ENCODE measurements at regions not wholly inside any gene's neighbourhood (a gene's known extent, or its start where the extent isn't known, plus 50 kb on each side); places are given as distances from the start of the nearest gene placed in this dataset.

DNA sequence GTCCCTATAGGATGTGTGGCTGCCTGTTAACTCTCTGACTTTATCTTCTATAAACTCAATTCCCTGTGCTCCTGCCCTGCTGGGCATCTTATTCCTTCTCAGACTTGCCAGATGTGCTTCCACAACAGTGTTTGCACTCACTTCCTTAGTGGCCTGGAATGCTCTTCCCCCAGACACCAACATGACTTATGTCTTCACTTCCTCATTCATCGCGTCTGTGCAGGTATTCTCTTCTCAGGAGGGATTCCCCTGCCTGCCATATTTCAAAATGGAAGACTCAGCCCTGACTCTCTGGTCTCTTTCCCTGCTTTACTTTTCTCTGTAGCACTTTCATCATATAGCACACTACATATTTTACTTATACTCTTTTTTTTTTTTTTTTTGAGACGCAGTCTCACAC, 344.0 kb downstream of the CENPC start:
- Histone ChIP-seq H3K27me3 (no peaks in the 10 kb centered on the region), H3K4me1 (no peaks in the 10 kb centered on the region), H3K27ac (replicated peaks in 1 of 4) (no peak overlapping the region), H3K36me3 (no peaks in the 10 kb centered on the region), H3K9me3 (no peaks in the 10 kb centered on the region), H3K4me3 (no peak overlapping the region)
- intact Hi-C loops (cut with DNase I), result no loop called here
- WGBS, result 72% methylated on average over 3 of the region's 3 CpGs
- DNase-seq (ENCODE audit: extremely low spot score), result no peak
- TF ChIP-seq EP300 (IDR thresholded peaks at IDR 0.05) (no peak), POLR2A (IDR thresholded peaks at IDR 0.05; ENCODE audit: low read depth) (no peak), POLR2AphosphoS5 (IDR thresholded peaks at IDR 0.05) (no peak)
- TF ChIP-seq, protein P1, sequence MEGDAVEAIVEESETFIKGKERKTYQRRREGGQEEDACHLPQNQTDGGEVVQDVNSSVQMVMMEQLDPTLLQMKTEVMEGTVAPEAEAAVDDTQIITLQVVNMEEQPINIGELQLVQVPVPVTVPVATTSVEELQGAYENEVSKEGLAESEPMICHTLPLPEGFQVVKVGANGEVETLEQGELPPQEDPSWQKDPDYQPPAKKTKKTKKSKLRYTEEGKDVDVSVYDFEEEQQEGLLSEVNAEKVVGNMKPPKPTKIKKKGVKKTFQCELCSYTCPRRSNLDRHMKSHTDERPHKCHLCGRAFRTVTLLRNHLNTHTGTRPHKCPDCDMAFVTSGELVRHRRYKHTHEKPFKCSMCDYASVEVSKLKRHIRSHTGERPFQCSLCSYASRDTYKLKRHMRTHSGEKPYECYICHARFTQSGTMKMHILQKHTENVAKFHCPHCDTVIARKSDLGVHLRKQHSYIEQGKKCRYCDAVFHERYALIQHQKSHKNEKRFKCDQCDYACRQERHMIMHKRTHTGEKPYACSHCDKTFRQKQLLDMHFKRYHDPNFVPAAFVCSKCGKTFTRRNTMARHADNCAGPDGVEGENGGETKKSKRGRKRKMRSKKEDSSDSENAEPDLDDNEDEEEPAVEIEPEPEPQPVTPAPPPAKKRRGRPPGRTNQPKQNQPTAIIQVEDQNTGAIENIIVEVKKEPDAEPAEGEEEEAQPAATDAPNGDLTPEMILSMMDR (IDR thresholded peaks at IDR 0.05), result no peak

GRCh38 chr4:67198727-67199126, 346.6 kb downstream of the CENPC start:
- Histone ChIP-seq H3K4me1 (no peaks in the 10 kb centered on the region), H3K9me3 (no peaks in the 10 kb centered on the region), H3K27me3 (no peaks in the 10 kb centered on the region), H3K4me3 (no peak overlapping the region), H3K36me3 (no peaks in the 10 kb centered on the region), H3K27ac (replicated peaks in 1 of 4) (no peak overlapping the region)
- TF ChIP-seq POLR2AphosphoS5 (IDR thresholded peaks at IDR 0.05) (no peak), EP300 (IDR thresholded peaks at IDR 0.05) (no peak), POLR2A (IDR thresholded peaks at IDR 0.05; ENCODE audit: low read depth) (no peak)
- TF ChIP-seq, protein P1 (IDR thresholded peaks at IDR 0.05), result no peak
- intact Hi-C loops (cut with DNase I), result no loop called here
- WGBS, result 31% methylated on average over 2 of the region's 2 CpGs
- DNase-seq (ENCODE audit: extremely low spot score), result no peak

DNA sequence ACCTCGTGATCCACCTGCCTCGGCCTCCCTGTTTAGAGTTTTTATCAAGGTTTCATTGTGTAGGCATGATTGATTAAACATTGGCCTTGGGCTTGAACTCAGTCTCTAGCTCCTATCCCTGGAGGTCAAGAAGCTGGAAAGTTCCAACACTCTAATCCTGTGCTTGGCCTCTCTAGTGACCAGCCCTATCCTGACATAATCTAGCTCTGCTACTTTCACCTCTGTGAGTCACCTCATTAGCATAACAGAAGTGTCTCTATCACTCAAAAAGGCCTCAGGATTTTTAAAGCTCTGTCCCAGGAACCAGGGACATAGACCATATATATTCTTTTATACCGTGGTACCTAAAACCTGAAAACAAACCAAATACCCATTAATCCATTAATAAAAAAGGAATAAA, 377.5 kb downstream of the CENPC start:
- TF ChIP-seq POLR2AphosphoS5 (IDR thresholded peaks at IDR 0.05) (no peak), POLR2A (IDR thresholded peaks at IDR 0.05; ENCODE audit: low read depth) (no peak), EP300 (IDR thresholded peaks at IDR 0.05) (no peak)
- TF ChIP-seq, protein P1 (IDR thresholded peaks at IDR 0.05), result no peak
- H3K36me3 ChIP-seq, result no peaks in the 10 kb centered on the region
- intact Hi-C loops (cut with DNase I), result no loop called here
- no peaks in the 10 kb centered on the region for H3K4me1 ChIP-seq
- H3K4me3 ChIP-seq, result no peak overlapping the region
- no peak overlapping the region for H3K27ac ChIP-seq (replicated peaks in 1 of 4)
- WGBS, result 77% methylated on average over 3 of the region's 3 CpGs
- no peaks in the 10 kb centered on the region for H3K9me3 ChIP-seq
- no peaks in the 10 kb centered on the region for H3K27me3 ChIP-seq
- DNase-seq (ENCODE audit: extremely low spot score), result no peak

DNA sequence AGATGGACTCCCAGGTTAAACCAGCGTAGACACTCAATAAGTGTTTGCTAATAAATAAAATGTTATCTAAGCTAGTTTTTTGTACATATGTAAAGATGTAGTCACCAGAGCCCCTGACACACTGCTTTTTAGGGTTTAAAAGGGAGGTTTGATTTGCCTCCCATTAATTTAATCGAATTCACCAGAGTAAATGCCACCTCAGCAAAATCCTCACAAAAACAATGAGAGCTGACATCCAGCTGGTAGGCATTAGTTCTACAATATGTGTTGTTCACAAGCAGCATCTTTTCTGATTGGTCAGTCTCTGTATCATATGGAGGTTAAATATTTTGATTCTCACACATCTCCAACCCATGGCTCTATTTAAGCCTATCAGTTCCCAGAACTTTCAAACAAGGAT, 382.6 kb downstream of the CENPC start:
- intact Hi-C loops (cut with DNase I), result no loop called here
- no peak overlapping the region for H3K27ac ChIP-seq (replicated peaks in 1 of 4)
- TF ChIP-seq POLR2AphosphoS5 (IDR thresholded peaks at IDR 0.05) (no peak), POLR2A (IDR thresholded peaks at IDR 0.05; ENCODE audit: low read depth) (no peak)
- TF ChIP-seq, protein P1 (IDR thresholded peaks at IDR 0.05), result no peak
- H3K9me3 ChIP-seq, result no peaks in the 10 kb centered on the region
- H3K27me3 ChIP-seq, result no peaks in the 10 kb centered on the region
- H3K36me3 ChIP-seq, result no peaks in the 10 kb centered on the region
- H3K4me3 ChIP-seq, result no peak overlapping the region
- 79% methylated on average over 2 of the region's 2 CpGs for WGBS
- H3K4me1 ChIP-seq, result no peaks in the 10 kb centered on the region
- no peak for DNase-seq (ENCODE audit: extremely low spot score)

- WGBS, result 71% methylated on average over 3 of the region's 3 CpGs
- intact Hi-C loops (cut with DNase I), result no loop called here
Measured at GRCh38 chr4:67161311-67161710, 384.0 kb downstream of the CENPC start.

More at GRCh38 chr4:67161311-67161710, 384.0 kb downstream of the CENPC start:
- Histone ChIP-seq H3K27me3 (no peaks in the 10 kb centered on the region), H3K4me1 (no peaks in the 10 kb centered on the region), H3K27ac (replicated peaks in 1 of 4) (no peak overlapping the region), H3K4me3 (no peak overlapping the region), H3K36me3 (no peaks in the 10 kb centered on the region), H3K9me3 (no peaks in the 10 kb centered on the region)
- no peak for TF ChIP-seq EP300 (IDR thresholded peaks at IDR 0.05)
- no peak for TF ChIP-seq POLR2AphosphoS5 (IDR thresholded peaks at IDR 0.05)
- TF ChIP-seq POLR2A (IDR thresholded peaks at IDR 0.05; ENCODE audit: low read depth), result no peak
- no peak for DNase-seq (ENCODE audit: extremely low spot score)

All from esophagus muscularis mucosa (tissue), 4 donors.